Activated gamma-delta T cell (primary cell): ENCODE measurements at regions not wholly inside any gene's neighbourhood (a gene's known extent, or its start where the extent isn't known, plus 50 kb on each side); places are given as distances from the start of the nearest gene placed in this dataset.
"Not testable (repeated sequence)": the region's sequence is repeated elsewhere in the genome, so short reads cannot be mapped to it uniquely, and the experiment has no call there.

ENCODE experiments used
- DNase-seq: peaks from one replicate; lab custom pipeline; 2025; lab: John Stamatoyannopoulos, UW

DNA sequence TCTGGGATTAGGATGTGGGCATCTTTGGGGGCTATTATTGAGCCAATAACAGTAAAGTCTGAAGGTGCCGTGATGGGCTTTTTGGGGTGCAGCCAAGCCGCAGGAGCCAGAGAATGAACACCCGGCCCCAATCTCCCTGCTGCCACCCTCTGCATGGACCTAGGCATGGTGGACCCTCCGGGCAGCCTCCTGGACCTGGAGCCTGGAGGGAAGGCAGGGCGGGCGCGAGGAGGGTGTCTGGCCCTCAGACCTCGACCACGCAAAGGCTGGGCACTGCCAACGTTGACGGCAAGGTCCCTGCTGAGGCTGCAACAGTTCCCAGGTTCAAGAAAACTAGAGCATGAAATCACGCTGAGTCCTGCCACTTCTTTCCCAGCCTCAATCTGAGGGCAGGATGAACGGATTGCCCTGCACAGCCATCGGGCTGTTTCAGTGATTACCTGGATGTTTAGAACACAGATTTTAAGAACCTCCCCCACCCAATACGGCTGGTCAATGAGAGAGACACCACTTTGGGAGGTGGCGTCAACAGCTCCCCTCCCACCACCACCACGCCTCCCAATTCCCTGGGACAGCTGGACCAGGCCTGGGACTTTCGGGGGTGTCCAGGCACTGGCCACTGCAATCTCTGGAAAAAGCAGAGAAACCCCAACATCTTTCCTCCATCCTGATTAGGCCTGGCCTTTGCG, 147.4 kb downstream of the NPIPB11 start:
- not testable (repeated sequence) for DNase-seq

- DNase-seq, result not testable (repeated sequence)
These were observed 148.8 kb downstream of the NPIPB11 start for GRCh38 chr16:29257419-29258336.

DNA sequence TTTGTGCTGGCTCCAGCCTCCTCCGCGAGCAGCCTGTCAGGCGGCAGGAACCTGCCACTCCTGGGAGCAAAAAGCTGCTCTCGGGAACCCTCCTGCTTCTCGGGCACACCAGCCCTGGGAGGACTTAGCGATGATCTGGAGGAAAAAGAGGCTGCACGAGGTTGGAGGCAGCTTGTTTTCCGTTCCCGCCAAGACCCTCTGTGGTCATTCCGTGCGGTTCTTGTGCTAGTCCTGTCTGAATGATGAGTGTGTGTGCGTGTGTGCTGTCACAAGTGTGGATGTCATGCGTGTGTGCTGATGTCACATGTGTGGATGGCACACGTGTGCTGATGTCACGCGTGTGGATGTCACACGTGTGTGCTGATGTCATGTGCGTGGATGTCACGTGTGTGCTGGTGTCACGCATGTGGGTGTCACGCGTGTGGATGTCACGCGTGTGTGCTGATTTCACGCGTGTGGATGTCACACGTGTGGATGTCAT, 150.0 kb downstream of the NPIPB11 start:
- no peak for DNase-seq

- not testable (repeated sequence) for DNase-seq
These were observed 150.6 kb downstream of the NPIPB11 start for GRCh38 chr16:29255957-29256356.

GRCh38 chr16:29255496-29255796, 151.1 kb downstream of the NPIPB11 start:
- DNase-seq, result not testable (repeated sequence)

- DNase-seq, result no peak
These were observed 151.6 kb downstream of the NPIPB11 start for GRCh38 chr16:29254676-29255495.

GRCh38 chr16:29253716-29254590, 152.6 kb downstream of the NPIPB11 start:
- not testable (repeated sequence) for DNase-seq

GRCh38 chr16:29253066-29253590, 153.4 kb downstream of the NPIPB11 start:
- DNase-seq, result not testable (repeated sequence)

DNA sequence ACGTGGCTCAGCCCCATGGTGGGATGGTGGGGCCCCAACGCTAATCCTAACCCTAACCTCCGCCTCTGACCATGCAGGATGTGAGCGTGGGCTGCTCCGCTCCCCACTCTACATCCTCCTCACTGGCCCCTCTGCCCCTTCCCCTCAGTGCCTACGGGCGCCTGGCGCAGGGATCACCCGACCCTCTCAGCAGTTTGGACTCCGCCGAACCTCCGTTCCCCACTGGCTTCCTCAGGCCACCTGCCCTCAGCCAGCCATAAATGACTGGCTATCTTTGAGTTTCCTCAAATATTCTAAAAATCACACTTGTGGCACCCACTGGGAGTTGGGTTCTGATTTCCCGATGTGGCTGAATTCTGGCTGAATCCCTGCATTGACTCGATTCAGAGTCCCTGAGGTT, 154.2 kb downstream of the NPIPB11 start:
- DNase-seq, result not testable (repeated sequence)

DNA sequence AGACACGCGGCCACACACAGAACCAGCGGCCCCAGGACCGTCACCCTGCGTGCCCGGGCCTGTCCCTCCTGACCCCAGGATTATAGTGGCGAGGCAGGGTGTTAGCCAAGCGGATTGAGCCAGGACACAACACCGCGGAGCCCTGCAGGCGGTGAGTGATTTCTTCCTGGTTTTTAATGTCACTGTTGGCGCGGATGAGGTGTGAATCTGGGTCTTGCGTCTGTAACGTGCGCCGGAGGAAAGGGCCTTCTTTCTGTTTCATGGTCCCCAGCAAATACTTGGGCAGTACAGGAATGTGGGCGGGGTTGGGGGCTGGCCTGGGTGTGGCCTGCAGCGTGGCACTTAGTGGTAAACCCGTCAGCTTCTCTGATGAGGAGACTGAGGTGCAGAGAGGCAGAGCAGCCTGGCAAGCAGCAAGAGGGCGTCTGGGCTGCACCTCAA, 154.9 kb downstream of the NPIPB11 start:
- DNase-seq, result not testable (repeated sequence)

- DNase-seq, result not testable (repeated sequence)
These were observed 155.5 kb downstream of the NPIPB11 start for GRCh38 chr16:29250923-29251434.

DNA sequence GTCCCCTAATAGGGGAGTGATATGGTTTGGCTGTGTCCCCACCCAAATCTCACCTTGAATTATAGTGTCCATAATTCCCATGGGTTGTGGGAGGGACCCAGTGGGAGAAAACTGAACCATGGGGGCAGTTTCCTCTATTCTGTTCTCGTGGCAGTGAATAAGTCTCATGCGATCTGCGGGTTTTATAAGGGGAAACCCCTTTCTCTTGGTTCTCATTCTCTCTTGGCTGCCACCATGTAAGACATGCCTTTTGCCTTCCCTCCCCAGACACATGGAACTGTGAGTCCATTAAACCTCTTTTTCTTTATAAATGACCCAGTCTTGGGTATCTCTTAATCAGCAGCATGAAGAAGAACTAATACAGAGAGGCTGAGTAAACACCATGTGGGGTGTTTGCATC, 156.0 kb downstream of the NPIPB11 start:
- DNase-seq, result not testable (repeated sequence)

DNA sequence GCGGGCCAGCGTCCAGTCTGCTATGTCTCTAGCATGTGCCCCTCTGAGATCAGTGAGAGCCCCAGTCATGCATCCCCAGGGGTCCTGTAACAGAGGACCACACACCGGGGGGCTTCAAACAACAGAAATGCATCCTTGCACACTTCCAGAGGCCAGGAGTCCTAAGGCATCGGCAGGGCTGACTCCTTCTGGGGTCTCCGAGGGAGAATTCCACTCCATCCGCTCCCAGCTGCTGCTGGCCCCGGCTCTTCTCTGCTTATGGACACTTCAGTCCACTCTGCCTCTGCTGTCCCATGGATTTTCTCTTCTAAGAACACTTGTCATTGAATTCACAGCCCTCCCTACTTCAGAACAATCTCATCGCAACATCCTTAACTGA, 157.6 kb downstream of the NPIPB11 start:
- DNase-seq, result not testable (repeated sequence)

DNA sequence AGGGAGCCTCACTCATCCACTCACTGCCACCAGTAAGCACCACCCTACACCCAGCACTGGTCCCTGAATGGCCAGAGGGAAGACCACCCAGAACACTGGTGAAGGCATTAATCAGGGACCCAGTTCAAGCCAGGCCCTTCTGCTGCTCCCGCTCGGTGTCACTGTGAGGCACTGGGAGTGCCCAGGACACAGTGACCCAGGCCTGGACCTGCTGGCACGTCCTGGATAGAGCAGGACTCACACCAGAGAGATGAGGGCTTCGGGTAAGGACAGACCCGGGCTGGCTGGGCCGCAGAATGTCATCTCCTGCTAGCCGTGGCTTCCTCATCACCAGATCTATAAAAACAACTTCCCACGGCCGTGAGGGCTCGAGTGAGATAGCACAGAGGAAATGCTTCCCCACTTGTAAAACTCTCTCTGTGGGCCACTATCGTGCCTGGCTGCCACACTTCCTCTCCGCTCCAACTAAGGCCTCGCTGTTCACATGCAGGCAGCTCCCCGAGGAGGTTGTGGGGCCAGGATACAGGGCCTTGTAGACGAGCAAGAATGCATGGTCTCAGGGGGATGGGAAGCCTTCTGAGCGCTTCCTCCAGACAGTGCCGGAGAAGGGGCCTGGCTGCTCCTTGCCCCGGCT, 158.1 kb downstream of the NPIPB11 start:
- not testable (repeated sequence) for DNase-seq

GRCh38 chr16:29246091-29246490, 160.4 kb downstream of the NPIPB11 start:
- DNase-seq, result not testable (repeated sequence)

DNA sequence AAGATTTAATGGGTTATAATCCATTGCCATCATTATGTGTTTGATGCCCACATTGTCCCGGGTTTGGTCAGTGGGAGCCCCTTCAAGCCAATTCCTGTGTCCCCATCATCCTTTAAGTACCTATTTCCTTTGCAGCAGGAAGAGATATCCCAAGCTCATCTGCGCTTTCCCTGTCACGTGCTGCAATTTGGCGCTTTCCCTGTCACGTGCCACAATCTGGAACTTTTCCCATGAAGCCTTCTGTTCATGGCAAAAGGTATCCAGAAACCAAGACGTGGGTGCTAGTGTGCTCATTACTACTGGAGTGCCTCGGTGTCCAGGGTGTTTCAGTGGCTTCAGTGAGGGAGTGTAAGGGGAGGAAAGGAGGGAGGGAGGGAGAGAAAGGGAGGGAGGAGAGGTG, 168.5 kb downstream of the NPIPB11 start:
- no peak for DNase-seq

DNA sequence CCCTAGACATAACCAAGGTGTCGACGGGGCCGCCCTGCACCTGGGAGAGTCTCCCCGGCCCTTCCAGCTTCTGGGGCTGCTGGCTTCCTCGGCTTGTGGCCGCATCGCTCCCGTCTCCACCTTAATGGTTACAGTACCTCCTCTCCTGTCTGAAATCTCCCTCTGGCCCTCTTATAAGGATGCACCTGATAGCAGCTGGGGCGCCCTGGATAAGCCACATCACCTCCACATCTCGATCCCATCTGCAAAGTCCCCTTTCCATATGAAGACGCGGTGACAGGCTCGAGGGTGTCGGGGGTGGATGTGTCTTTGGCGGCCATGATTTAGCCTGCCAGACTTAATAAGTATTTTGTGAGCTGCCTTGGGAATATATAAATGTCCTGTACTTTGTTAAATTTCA, 169.0 kb downstream of the NPIPB11 start:
- not testable (repeated sequence) for DNase-seq

GRCh38 chr16:29237023-29237422, 169.5 kb downstream of the NPIPB11 start:
- DNase-seq, result not testable (repeated sequence)

- not testable (repeated sequence) for DNase-seq
These were observed 170.6 kb downstream of the NPIPB11 start for GRCh38 chr16:29235836-29236370.
